ENCODE measurements at regions not wholly inside any gene's neighbourhood (a gene's known extent, or its start where the extent isn't known, plus 50 kb on each side); places are given as distances from the start of the nearest gene placed in this dataset.

DNA sequence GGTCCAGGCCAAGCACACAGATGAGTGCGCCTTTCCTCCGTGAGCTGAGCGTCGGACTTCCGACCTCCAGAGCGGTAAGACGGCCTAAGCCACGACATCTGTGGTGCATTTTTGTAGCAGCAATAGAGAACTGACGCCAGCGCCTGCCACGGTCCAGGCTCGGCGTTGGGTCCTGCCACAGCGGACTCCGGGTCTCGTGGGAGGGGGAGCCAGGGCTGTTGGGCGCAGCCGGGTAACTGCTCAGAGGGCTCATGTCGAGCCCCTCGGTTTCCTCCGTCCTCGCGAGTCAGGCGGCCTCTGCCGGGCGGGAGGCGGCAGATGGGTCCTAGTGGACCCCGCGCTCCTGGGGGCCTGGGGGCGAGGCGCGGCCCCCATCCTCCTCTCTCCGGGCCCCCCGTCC lies 216.1 kb downstream of the QKI start:
- TF ChIP-seq CTCF (IDR thresholded peaks at IDR 0.05) (no peak), POLR2A (IDR thresholded peaks at IDR 0.05) (no peak), EP300 (IDR thresholded peaks at IDR 0.05) (no peak)

Data from tibial nerve (tissue), 4 donors.